ENCODE measurements at regions not wholly inside any gene's neighbourhood (a gene's known extent, or its start where the extent isn't known, plus 50 kb on each side); places are given as distances from the start of the nearest gene placed in this dataset.

DNA sequence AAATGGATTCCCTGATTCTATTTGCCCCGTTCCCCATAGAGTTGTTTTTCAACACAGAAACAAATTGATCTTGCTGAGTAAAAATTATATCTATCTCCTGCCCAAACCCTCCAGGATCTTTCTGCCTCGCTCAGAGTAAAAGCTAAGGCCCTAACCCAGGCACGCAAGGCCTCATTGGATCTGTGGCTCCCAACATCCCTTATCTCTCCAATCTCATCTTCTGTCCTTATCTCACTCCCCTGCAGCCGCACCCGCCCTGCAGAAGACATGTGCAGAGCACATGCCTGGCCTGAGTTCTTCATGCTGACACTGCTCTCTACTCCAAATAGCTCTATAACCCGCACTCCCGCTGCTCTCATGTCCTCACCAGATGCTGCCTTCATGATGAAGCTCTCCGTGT, 543.8 kb upstream of the ZFP42 start:
- Histone ChIP-seq H2AFZ (ENCODE audit: low read length) (no peak overlapping the region), H3K56ac (ENCODE audit: insufficient read length, low read depth, low read length) (no peak overlapping the region), H2BK20ac (ENCODE audit: low read depth, low read length, poor library complexity, severe bottlenecking) (no peak overlapping the region), H2AK5ac (ENCODE audit: insufficient read length, low read length) (no peak overlapping the region), H3K4ac (ENCODE audit: low read depth, low read length) (no peak overlapping the region), H3K27ac (ENCODE audit: insufficient read length, low read depth, low read length) (no peak overlapping the region), H3K27me3 (ENCODE audit: insufficient read depth, low read length) (no peaks in the 10 kb centered on the region), H3K9me3 (ENCODE audit: control insufficient read depth, low read depth, low read length) (no peaks in the 10 kb centered on the region), H3K79me2 (ENCODE audit: insufficient read depth, low read length) (no peaks in the 10 kb centered on the region), H3K23ac (ENCODE audit: insufficient read length, low read depth, low read length) (no peak overlapping the region), H4K8ac (replicated peaks; ENCODE audit: insufficient read length, low read depth, low read length) (no peak overlapping the region), H3K79me1 (ENCODE audit: insufficient read depth, low read depth, low read length, poor library complexity, severe bottlenecking) (no peaks in the 10 kb centered on the region), H3K23me2 (ENCODE audit: insufficient read length, low read depth, low read length, poor library complexity, severe bottlenecking) (no peaks in the 10 kb centered on the region), H3K4me1 (ENCODE audit: insufficient read depth, low read length) (no peaks in the 10 kb centered on the region), H2BK120ac (ENCODE audit: low read depth, low read length, poor library complexity, severe bottlenecking) (no peak overlapping the region), H3K14ac (ENCODE audit: insufficient read depth, low read length) (no peak overlapping the region), H3K18ac (ENCODE audit: insufficient read length, low read depth, low read length) (no peak overlapping the region), H3T11ph (ENCODE audit: low read length) (no peak overlapping the region), H3K4me2 (ENCODE audit: insufficient read depth, insufficient read length, low read length) (no peak overlapping the region), H2BK15ac (ENCODE audit: low read depth, low read length) (no peak overlapping the region), H4K91ac (ENCODE audit: insufficient read length, low read depth, low read length) (no peak overlapping the region), H2BK12ac (ENCODE audit: insufficient read length, low read depth, low read length) (no peak overlapping the region), H2BK5ac (ENCODE audit: insufficient read length, low read length) (no peak overlapping the region), H3K9ac (ENCODE audit: extremely low read depth, insufficient read length, low read length) (no peak overlapping the region), H4K20me1 (ENCODE audit: control insufficient read depth, insufficient read depth, insufficient read length) (no peaks in the 10 kb centered on the region), H4K5ac (ENCODE audit: insufficient read length, low read depth, low read length) (no peak overlapping the region)
- no peak for DNase-seq
- no CpG with 5 or more reads among the region's 8 CpGs for WGBS (ENCODE audit: extremely low coverage, insufficient read length, low lambda C conversion rate)
- H3K27ac Mint-ChIP-seq, result no peak overlapping the region
- TF ChIP-seq, protein P1, sequence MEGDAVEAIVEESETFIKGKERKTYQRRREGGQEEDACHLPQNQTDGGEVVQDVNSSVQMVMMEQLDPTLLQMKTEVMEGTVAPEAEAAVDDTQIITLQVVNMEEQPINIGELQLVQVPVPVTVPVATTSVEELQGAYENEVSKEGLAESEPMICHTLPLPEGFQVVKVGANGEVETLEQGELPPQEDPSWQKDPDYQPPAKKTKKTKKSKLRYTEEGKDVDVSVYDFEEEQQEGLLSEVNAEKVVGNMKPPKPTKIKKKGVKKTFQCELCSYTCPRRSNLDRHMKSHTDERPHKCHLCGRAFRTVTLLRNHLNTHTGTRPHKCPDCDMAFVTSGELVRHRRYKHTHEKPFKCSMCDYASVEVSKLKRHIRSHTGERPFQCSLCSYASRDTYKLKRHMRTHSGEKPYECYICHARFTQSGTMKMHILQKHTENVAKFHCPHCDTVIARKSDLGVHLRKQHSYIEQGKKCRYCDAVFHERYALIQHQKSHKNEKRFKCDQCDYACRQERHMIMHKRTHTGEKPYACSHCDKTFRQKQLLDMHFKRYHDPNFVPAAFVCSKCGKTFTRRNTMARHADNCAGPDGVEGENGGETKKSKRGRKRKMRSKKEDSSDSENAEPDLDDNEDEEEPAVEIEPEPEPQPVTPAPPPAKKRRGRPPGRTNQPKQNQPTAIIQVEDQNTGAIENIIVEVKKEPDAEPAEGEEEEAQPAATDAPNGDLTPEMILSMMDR (conservative IDR thresholded peaks at IDR 0.05), result no peak
- H3K27me3 Mint-ChIP-seq (ENCODE audit: low read depth), result no peaks in the 10 kb centered on the region
- no peaks in the 10 kb centered on the region for H3K4me1 Mint-ChIP-seq
- no peaks in the 10 kb centered on the region for H3K9me3 Mint-ChIP-seq
- no peak overlapping the region for H3K4me3 Mint-ChIP-seq
- H3K36me3 Mint-ChIP-seq (ENCODE audit: insufficient read depth in 1 of 3, low read depth in 3 of 3), result no peaks in the 10 kb centered on the region
